ENCODE measurements at regions not wholly inside any gene's neighbourhood (a gene's known extent, or its start where the extent isn't known, plus 50 kb on each side); places are given as distances from the start of the nearest gene placed in this dataset.

DNA sequence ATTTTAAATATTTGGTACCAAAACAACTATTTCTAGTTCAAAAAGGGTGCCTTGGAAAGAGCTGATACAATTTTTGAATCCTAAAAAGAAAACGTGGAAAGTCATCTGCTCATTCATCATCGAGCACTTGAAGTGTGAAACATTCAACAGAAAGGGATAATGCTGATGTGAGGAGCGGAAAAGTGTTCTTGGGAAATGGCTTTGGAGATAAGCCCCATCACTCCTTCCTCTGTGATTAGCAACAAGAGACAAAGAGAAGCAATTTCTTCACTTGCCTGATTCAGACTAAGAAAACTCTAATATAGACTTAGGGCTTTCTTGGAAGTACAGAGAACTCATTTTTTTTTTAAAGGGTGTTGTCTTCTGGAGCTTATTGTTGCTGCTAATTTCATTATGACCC lies 74.9 kb downstream of the C9orf152 start:
- H3K27ac ChIP-seq, result no peak overlapping the region
- no peak for TF ChIP-seq ZFX (IDR thresholded peaks at IDR 0.05)
- TF ChIP-seq, protein P1, sequence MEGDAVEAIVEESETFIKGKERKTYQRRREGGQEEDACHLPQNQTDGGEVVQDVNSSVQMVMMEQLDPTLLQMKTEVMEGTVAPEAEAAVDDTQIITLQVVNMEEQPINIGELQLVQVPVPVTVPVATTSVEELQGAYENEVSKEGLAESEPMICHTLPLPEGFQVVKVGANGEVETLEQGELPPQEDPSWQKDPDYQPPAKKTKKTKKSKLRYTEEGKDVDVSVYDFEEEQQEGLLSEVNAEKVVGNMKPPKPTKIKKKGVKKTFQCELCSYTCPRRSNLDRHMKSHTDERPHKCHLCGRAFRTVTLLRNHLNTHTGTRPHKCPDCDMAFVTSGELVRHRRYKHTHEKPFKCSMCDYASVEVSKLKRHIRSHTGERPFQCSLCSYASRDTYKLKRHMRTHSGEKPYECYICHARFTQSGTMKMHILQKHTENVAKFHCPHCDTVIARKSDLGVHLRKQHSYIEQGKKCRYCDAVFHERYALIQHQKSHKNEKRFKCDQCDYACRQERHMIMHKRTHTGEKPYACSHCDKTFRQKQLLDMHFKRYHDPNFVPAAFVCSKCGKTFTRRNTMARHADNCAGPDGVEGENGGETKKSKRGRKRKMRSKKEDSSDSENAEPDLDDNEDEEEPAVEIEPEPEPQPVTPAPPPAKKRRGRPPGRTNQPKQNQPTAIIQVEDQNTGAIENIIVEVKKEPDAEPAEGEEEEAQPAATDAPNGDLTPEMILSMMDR (conservative IDR thresholded peaks at IDR 0.05), result no peak

DNA sequence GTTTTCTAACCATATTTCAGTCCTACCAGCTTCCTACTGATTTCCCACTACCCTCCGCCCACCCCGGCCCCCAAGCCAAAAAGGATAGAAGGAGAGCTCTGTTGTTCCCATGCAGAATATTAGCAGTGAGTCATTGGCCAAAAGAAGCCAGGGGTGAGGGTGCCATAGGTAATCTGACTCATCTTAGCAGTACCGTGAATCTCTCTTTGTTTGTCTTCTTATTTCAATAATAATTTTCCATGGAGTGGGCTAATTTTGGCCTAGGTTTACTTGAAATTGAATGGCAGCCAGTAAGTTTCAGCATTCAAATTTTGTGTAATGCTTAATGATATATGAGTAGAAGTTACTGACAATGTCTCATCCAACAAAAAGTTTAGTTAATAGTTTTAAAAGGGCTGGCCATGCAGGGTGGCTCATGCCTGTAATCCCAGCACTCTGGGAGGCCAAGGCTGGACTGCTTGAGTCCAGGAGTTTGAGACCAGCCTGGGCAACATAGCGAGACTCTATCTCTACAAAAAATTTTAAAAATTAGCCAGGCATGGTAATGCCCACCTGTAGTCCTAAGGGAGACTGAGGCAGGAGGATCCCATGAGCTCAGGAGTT lies 74.2 kb downstream of the C9orf152 start:
- no peak for TF ChIP-seq ZFX (IDR thresholded peaks at IDR 0.05)
- TF ChIP-seq, protein P1 (conservative IDR thresholded peaks at IDR 0.05), result no peak
- no peak overlapping the region for H3K27ac ChIP-seq

DNA sequence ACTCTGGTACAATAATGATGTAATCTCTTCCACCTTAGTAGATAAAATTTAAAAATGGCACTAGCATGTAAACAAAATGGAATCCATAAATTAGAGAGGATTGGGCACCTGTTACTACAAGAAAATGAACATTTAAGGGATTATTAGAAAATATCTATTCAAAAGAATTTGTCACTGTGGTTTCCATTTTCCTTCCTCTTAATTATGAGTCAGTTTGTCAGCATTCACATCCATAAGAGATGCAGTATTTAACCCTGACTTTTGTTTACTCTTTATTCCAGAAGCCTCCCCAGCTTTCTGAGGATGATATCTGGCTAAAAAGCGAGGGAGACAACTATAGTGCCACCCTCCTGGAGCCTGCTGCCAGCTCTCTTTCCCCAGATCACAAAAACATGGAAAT lies 72.1 kb downstream of the C9orf152 start:
- no peak overlapping the region for H3K27ac ChIP-seq
- TF ChIP-seq, protein P1 (conservative IDR thresholded peaks at IDR 0.05), result no peak
- no peak for TF ChIP-seq ZFX (IDR thresholded peaks at IDR 0.05)

DNA sequence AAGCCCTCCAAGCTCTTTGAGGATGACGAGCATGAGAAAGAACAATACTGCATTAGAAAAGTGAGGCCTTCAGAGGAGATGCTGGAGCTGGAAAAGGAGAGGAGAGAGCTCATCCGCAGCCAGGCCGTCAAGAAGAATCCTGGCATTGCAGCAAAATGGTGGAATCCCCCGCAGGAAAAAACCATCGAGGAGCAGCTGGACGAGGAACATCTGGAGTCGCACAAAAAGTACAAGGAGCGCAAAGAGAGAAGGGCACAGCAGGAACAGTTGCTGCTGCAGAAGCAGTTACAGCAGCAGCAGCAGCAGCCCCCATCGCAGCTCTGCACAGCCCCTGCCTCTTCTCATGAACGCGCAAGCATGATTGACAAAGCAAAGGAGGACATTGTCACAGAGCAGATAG lies 71.2 kb downstream of the C9orf152 start:
- no peak for TF ChIP-seq ZFX (IDR thresholded peaks at IDR 0.05)
- TF ChIP-seq, protein P1 (conservative IDR thresholded peaks at IDR 0.05), result no peak
- no peak overlapping the region for H3K27ac ChIP-seq

DNA sequence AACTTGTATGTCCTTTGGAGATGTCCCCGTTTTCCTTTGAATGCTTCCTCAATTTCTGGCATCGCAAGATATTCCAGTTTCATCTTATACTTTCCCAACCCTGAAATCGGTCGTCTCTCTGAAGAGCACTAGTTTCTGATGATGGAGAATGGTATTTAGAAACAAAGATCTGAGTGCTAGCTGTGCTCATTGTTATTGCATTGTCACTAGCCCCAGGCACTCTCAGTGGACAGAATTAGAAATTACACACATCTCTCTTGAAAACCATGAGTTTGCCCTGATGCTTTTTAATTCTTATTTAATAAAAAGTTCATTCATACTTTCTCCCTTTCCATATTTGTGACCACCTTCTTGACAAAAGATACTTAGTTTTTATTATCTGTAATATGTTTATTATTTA lies 67.7 kb downstream of the C9orf152 start:
- no peak overlapping the region for H3K27ac ChIP-seq

DNA sequence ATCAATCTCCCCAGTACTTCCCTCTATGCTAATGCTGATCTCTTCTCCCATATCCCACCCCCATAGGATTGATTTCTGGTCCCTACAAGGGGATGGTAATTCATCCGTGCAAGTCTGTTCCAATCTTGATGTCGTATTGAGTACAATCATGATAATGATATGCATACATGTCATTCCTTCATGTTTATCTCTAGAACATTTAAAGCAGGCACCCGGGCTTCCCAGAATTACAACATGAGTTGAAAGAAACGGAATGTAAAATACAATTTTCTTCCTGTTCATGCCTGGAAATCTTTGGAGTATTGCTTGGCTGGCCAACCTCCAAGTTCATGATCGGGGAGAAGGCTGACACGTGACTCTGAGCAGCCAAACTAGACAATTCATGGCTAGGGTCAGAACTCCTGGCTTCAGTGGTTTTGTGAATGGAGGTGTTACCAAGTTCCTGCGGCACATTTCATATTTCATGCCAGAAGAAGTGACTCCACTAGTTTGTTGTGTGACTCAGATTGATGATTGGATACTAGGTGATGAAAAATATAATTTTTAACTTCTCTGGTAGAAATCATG lies 66.6 kb downstream of the C9orf152 start:
- no peak overlapping the region for H3K27ac ChIP-seq
- TF ChIP-seq, protein P1 (conservative IDR thresholded peaks at IDR 0.05), result no peak
- TF ChIP-seq ZFX (IDR thresholded peaks at IDR 0.05), result no peak

More for the DNA sequence above, 67.7 kb downstream of the C9orf152 start:
- TF ChIP-seq, protein P1 (conservative IDR thresholded peaks at IDR 0.05), result no peak
- no peak for TF ChIP-seq ZFX (IDR thresholded peaks at IDR 0.05)

DNA sequence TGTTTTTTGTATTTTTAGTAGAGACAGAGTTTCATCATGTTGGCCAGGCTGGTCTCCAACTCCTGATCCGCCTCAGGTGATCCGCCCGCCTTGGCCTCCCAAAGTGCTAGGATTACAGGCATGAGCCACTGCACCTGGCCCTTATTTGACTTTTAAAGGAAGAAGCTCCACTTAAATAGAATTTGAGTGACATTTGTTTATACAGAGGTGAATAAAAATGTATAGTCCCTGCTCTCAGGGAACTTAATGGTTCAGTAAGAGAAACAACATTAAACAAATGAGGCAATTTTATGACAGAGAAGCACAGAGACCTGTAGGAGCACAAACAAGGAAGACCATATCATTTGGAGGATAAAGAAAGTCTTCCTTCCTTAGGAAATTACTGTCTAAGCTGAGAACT lies 65.7 kb downstream of the C9orf152 start:
- TF ChIP-seq ZFX (IDR thresholded peaks at IDR 0.05), result no peak
- TF ChIP-seq, protein P1 (conservative IDR thresholded peaks at IDR 0.05), result no peak
- no peak overlapping the region for H3K27ac ChIP-seq
